ENCODE measurements at regions not wholly inside any gene's neighbourhood (a gene's known extent, or its start where the extent isn't known, plus 50 kb on each side); places are given as distances from the start of the nearest gene placed in this dataset.

GRCh38 chr6:91099479-91099878, 512.6 kb upstream of the MAP3K7 start (continued):
- TF ChIP-seq, protein P1, sequence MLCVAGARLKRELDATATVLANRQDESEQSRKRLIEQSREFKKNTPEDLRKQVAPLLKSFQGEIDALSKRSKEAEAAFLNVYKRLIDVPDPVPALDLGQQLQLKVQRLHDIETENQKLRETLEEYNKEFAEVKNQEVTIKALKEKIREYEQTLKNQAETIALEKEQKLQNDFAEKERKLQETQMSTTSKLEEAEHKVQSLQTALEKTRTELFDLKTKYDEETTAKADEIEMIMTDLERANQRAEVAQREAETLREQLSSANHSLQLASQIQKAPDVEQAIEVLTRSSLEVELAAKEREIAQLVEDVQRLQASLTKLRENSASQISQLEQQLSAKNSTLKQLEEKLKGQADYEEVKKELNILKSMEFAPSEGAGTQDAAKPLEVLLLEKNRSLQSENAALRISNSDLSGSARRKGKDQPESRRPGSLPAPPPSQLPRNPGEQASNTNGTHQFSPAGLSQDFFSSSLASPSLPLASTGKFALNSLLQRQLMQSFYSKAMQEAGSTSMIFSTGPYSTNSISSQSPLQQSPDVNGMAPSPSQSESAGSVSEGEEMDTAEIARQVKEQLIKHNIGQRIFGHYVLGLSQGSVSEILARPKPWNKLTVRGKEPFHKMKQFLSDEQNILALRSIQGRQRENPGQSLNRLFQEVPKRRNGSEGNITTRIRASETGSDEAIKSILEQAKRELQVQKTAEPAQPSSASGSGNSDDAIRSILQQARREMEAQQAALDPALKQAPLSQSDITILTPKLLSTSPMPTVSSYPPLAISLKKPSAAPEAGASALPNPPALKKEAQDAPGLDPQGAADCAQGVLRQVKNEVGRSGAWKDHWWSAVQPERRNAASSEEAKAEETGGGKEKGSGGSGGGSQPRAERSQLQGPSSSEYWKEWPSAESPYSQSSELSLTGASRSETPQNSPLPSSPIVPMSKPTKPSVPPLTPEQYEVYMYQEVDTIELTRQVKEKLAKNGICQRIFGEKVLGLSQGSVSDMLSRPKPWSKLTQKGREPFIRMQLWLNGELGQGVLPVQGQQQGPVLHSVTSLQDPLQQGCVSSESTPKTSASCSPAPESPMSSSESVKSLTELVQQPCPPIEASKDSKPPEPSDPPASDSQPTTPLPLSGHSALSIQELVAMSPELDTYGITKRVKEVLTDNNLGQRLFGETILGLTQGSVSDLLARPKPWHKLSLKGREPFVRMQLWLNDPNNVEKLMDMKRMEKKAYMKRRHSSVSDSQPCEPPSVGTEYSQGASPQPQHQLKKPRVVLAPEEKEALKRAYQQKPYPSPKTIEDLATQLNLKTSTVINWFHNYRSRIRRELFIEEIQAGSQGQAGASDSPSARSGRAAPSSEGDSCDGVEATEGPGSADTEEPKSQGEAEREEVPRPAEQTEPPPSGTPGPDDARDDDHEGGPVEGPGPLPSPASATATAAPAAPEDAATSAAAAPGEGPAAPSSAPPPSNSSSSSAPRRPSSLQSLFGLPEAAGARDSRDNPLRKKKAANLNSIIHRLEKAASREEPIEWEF (IDR thresholded peaks at IDR 0.05; ENCODE audit: insufficient replicate concordance, low read depth, low read length) = no peak
- TF ChIP-seq NR2C1 (IDR thresholded peaks at IDR 0.05) (0 out of 2 replicates have a peak, but pooled peaks have one; percentile 37), PKNOX1 (IDR thresholded peaks at IDR 0.05) (peak; percentile 42; the same call in 1 of the 2 replicates)

- Histone ChIP-seq H3K4me3 (no peak overlapping the region), H4K20me1 (ENCODE audit: control insufficient read depth, insufficient read depth) (no peaks in the 10 kb centered on the region), H3K27ac (ENCODE audit: control insufficient read depth, insufficient read depth) (no peak overlapping the region), H3K27me3 (replicated peaks in 1 of 2; ENCODE audit: control insufficient read depth in 2 of 2, insufficient read depth in 2 of 2, low read length in 1 of 2) (no peaks in the 10 kb centered on the region), H3K4me1 (ENCODE audit: control insufficient read depth, insufficient read depth, low read length) (no peaks in the 10 kb centered on the region), H2AFZ (ENCODE audit: control insufficient read depth, low read depth, low read length) (no peak overlapping the region), H3K79me2 (ENCODE audit: control insufficient read depth, insufficient read depth, low read length) (no peaks in the 10 kb centered on the region), H3K4me2 (ENCODE audit: control insufficient read depth, insufficient read depth) (no peak overlapping the region), H3K9me3 (replicated peaks; ENCODE audit: control insufficient read depth, insufficient read depth, low read length) (no peaks in the 10 kb centered on the region), H3K36me3 (ENCODE audit: control insufficient read depth in 2 of 2, insufficient read depth in 2 of 2, low read length in 1 of 2) (no peaks in the 10 kb centered on the region), H3K9ac (ENCODE audit: control insufficient read depth, insufficient read depth, low read length) (no peak overlapping the region)
- intact Hi-C loops (cut with micrococcal nuclease; ENCODE audit: unreplicated experiment) = no loop called here
- no TSS peak for BruUV-seq (replicated peaks)
- FAIRE-seq (no peak), DNase-seq (ENCODE audit: low read depth, low spot score) (no peak), ATAC-seq (no peak; the same call in 1 of the 3 replicates)
- ChIA-PET POLR2A (no interaction called here), CTCF (interaction anchor here (1.6 kb wide), 1 partner anchor 157 kb away, joined by 3 read pairs; no protein-coding TSS in a partner anchor), RAD21 (ENCODE audit: unreplicated experiment) (no interaction called here), SMC1A (ENCODE audit: uncharacterized antibody, unreplicated experiment) (interaction anchor here (1.0 to 1.3 kb wide), 2 partner anchors 10 to 16 kb away, joined by 3 to 4 read pairs; no protein-coding TSS in a partner anchor)
- 10% methylated on average over 5 of the region's 5 CpGs for WGBS (ENCODE audit: insufficient coverage, insufficient replicate concordance, low lambda C conversion rate, missing lambda C conversion rate)
- in situ Hi-C loops (cut with MboI) = loop anchor here (25.0 kb wide), 1 partner anchor 1539 kb away; no protein-coding TSS in a partner anchor
- no peak for TF ChIP-seq FOXK2 (IDR thresholded peaks at IDR 0.05)
- TF ChIP-seq, protein P2, sequence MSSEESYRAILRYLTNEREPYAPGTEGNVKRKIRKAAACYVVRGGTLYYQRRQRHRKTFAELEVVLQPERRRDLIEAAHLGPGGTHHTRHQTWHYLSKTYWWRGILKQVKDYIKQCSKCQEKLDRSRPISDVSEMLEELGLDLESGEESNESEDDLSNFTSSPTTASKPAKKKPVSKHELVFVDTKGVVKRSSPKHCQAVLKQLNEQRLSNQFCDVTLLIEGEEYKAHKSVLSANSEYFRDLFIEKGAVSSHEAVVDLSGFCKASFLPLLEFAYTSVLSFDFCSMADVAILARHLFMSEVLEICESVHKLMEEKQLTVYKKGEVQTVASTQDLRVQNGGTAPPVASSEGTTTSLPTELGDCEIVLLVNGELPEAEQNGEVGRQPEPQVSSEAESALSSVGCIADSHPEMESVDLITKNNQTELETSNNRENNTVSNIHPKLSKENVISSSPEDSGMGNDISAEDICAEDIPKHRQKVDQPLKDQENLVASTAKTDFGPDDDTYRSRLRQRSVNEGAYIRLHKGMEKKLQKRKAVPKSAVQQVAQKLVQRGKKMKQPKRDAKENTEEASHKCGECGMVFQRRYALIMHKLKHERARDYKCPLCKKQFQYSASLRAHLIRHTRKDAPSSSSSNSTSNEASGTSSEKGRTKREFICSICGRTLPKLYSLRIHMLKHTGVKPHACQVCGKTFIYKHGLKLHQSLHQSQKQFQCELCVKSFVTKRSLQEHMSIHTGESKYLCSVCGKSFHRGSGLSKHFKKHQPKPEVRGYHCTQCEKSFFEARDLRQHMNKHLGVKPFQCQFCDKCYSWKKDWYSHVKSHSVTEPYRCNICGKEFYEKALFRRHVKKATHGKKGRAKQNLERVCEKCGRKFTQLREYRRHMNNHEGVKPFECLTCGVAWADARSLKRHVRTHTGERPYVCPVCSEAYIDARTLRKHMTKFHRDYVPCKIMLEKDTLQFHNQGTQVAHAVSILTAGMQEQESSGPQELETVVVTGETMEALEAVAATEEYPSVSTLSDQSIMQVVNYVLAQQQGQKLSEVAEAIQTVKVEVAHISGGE (CRISPR knock-in tag; IDR thresholded peaks at IDR 0.05) = no peak
- no peak for TF ChIP-seq SIX5 (IDR thresholded peaks at IDR 0.05; ENCODE audit: low read depth, low read length, severe bottlenecking)
- TF ChIP-seq SREBF2 (IDR thresholded peaks at IDR 0.05; ENCODE audit: low read length) = no peak
- no peak for TF ChIP-seq GATAD2B (conservative IDR thresholded peaks at IDR 0.05; ENCODE audit: low read depth)
- no peak for TF ChIP-seq CBX3 (IDR thresholded peaks at IDR 0.05; ENCODE audit: borderline replicate concordance, low read depth)
- no peak for TF ChIP-seq RCOR1 (conservative IDR thresholded peaks at IDR 0.05; ENCODE audit: low read depth, low read length)
- TF ChIP-seq HDAC2 (IDR thresholded peaks at IDR 0.05) = no peak
- no peak for TF ChIP-seq SP1 (IDR thresholded peaks at IDR 0.05; ENCODE audit: low read depth, low read length)
- no peak for TF ChIP-seq FOXM1 (IDR thresholded peaks at IDR 0.05; ENCODE audit: low read depth, low read length)
- TF ChIP-seq ZNF622 (IDR thresholded peaks at IDR 0.05) = no peak
- TF ChIP-seq RFX5 (IDR thresholded peaks at IDR 0.05; ENCODE audit: low read depth, low read length) = no peak
Measured at GRCh38 chr6:91098006-91098405, 511.1 kb upstream of the MAP3K7 start.

All from GM12878 (cell line).